ENCODE measurements at regions not wholly inside any gene's neighbourhood (a gene's known extent, or its start where the extent isn't known, plus 50 kb on each side); places are given as distances from the start of the nearest gene placed in this dataset.

- intact Hi-C loops (cut with micrococcal nuclease): no loop called here
- Histone ChIP-seq H3K9me2 (ENCODE audit: insufficient read depth) (no peaks in the 10 kb centered on the region), H3K9me3 (ENCODE audit: control insufficient read depth in 1 of 2, insufficient read depth in 1 of 2, low read depth in 1 of 2, low read length in 2 of 2) (no peaks in the 10 kb centered on the region), H3K27me3 (ENCODE audit: insufficient read depth, low read length) (no peaks in the 10 kb centered on the region), H3K79me2 (ENCODE audit: insufficient read depth, low read length) (no peaks in the 10 kb centered on the region), H3K4me2 (ENCODE audit: low read length) (no peak overlapping the region), H3K4me1 (ENCODE audit: control insufficient read depth in 1 of 2, insufficient read depth in 2 of 2, low read length in 2 of 2) (no peaks in the 10 kb centered on the region), H3K36me3 (ENCODE audit: control insufficient read depth in 1 of 2, insufficient read depth in 2 of 2, low read length in 2 of 2) (no peaks in the 10 kb centered on the region), H2AFZ (ENCODE audit: low read depth, low read length, poor library complexity, severe bottlenecking) (no peak overlapping the region), H3K4me3 (replicated peaks in 1 of 2; ENCODE audit: low read depth in 1 of 2, low read length in 2 of 2) (no peak overlapping the region), H4K20me1 (ENCODE audit: insufficient read depth) (no peaks in the 10 kb centered on the region), H3K9ac (ENCODE audit: low read length) (no peak overlapping the region), H3K27ac (ENCODE audit: low read depth, low read length) (no peak overlapping the region)
- TF ChIP-seq EGR1 (IDR thresholded peaks at IDR 0.05; ENCODE audit: low read depth): no peak
- TF ChIP-seq CTCF (IDR thresholded peaks at IDR 0.05 in 2 of 3, conservative IDR thresholded peaks at IDR 0.05 in 1 of 3; ENCODE audit: borderline replicate concordance in 1 of 3, insufficient read depth in 1 of 3, low read depth in 2 of 3, low read length in 2 of 3): no peak
- no peak for TF ChIP-seq RAD21 (IDR thresholded peaks at IDR 0.05; ENCODE audit: low read depth)
- no peak for TF ChIP-seq SP1 (IDR thresholded peaks at IDR 0.05; ENCODE audit: low read depth)
- no peak for TF ChIP-seq JUND (IDR thresholded peaks at IDR 0.05)
- TF ChIP-seq YY1 (IDR thresholded peaks at IDR 0.05; ENCODE audit: extremely low read depth, insufficient replicate concordance, low read depth, low read length): no peak
- TF ChIP-seq SRF (IDR thresholded peaks at IDR 0.05; ENCODE audit: low read depth): no peak
- TF ChIP-seq ELF1 (IDR thresholded peaks at IDR 0.05; ENCODE audit: borderline replicate concordance, low read depth): no peak
- TF ChIP-seq CEBPB (IDR thresholded peaks at IDR 0.05; ENCODE audit: low read depth): no peak
- TF ChIP-seq ATF3 (IDR thresholded peaks at IDR 0.05): no peak
- no peak for TF ChIP-seq TCF7L2 (IDR thresholded peaks at IDR 0.05; ENCODE audit: borderline replicate concordance, extremely low read depth, insufficient read depth, insufficient read length)
- TF ChIP-seq REST (IDR thresholded peaks at IDR 0.05; ENCODE audit: low read depth): no peak
- no peak for TF ChIP-seq ZFX (IDR thresholded peaks at IDR 0.05)
- TF ChIP-seq FOSL1 (IDR thresholded peaks at IDR 0.05; ENCODE audit: low read depth): no peak
- no peak for TF ChIP-seq SIN3A (IDR thresholded peaks at IDR 0.05; ENCODE audit: low read depth)
- no peak for TF ChIP-seq MAX (IDR thresholded peaks at IDR 0.05)
- TF ChIP-seq POLR2AphosphoS5 (IDR thresholded peaks at IDR 0.05; ENCODE audit: low read depth, low read length): no peak
- no peak for TF ChIP-seq ZBTB33 (IDR thresholded peaks at IDR 0.05; ENCODE audit: extremely low read depth, insufficient replicate concordance, low read length)
- no peak for TF ChIP-seq POLR2A (IDR thresholded peaks at IDR 0.05; ENCODE audit: borderline replicate concordance, extremely low read depth, insufficient read depth, insufficient read length)
- CTCF ChIA-PET: interaction anchor here (1.0 kb wide), 1 partner anchor 20 kb away, joined by 3 read pairs; no protein-coding TSS in a partner anchor
- no TSS peak for BruUV-seq (replicated peaks)
- ATAC-seq: no peak
- no peak for DNase-seq (ENCODE audit: low read depth, low spot score)
- RAD21 ChIA-PET (ENCODE audit: low non-redundant PET in 1 of 2, low total read pairs in 2 of 2, uncharacterized antibody in 2 of 2, unreplicated experiment in 2 of 2): no interaction called here
- POLR2A ChIA-PET: interaction anchor here (1.0 kb wide), 1 partner anchor 19 kb away, joined by 3 read pairs; no protein-coding TSS in a partner anchor
These were observed 537.1 kb upstream of the EEF2KMT start for GRCh38 chr16:5634666-5635180.
